Stimulated activated CD4-positive, alpha-beta T cell treated with anti-CD3 and anti-CD28 coated beads, Interleukin-1b, Interleukin-23, amount 100 ng/mL, for 1 hour (primary cell): ENCODE measurements at regions not wholly inside any gene's neighbourhood (a gene's known extent, or its start where the extent isn't known, plus 50 kb on each side); places are given as distances from the start of the nearest gene placed in this dataset.

Experiments used
- DNase-seq, 2 donors: peaks; one replicate each; pipeline ENCODE4 v3.0.0-alpha.2; 2020; ENCODE audit warnings: low read depth in 2 of 2

- no peak for DNase-seq
These were observed 104.7 kb upstream of the ISL1 start for GRCh38 chr5:51278539-51278938.

DNA sequence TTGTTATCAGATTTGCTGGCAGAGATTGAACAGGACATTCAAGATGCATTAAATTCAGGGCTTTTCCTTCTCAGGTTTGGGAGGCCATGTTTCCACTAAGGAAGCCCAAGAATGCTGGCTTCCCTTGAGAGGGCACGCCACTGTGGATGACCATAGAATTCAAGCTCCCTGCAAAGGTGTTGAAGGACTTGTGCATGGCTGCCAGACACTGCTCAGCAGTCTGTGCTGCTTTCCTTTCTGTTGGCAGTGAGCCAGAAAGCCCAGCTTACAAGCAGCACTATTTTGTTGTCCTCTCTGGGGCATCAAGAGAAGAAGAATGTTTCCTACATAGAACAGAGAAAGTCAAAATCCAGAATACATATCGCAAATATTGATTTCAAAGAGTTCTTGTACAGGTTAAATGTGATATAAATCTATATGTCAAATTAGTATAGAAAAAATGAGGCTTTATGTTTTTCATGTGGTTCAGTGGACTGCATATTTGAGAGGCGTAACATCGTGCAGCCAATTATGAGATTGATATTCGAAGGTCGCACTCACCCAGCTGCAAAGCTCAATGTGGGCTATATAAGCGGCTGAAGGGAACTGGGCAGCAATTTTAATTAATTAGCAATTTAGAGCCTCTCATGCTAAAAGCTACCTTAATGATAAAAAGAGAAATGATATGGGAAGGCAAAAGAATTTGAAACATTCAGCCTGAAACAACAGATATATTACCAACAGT, 103.1 kb upstream of the ISL1 start:
- no peak for DNase-seq

- no peak for DNase-seq
These were observed 97.2 kb upstream of the ISL1 start for GRCh38 chr5:51286046-51286445.

DNA sequence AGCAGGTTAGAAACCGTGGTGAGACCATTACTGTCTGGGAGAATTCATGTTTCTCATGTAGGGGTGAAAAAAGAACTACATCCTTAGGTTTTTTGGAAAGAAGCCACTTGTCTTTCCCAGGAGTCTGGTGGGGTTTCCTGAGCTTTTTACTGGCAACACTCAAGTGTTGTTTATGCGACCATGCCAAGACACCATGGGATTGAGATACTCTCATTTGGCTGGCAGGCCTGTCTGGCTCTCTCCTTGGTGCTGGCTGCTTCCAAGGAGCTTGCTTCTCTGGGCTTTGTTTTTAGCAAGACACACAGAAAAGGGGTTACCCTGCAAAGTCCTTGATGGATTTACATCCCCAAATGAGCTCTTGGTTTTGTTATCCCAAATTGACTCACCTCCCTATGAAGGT, 80.9 kb upstream of the ISL1 start:
- no peak for DNase-seq

- no peak for DNase-seq
These were observed 56.4 kb upstream of the ISL1 start for GRCh38 chr5:51326844-51327243.
